ENCODE measurements at regions not wholly inside any gene's neighbourhood (a gene's known extent, or its start where the extent isn't known, plus 50 kb on each side); places are given as distances from the start of the nearest gene placed in this dataset.

GRCh38 chr14:66396164-66396563 is 90.0 kb upstream of the CCDC196 start:
- TF ChIP-seq POLR2A (IDR thresholded peaks at IDR 0.05) = no peak
- TF ChIP-seq, protein P1, sequence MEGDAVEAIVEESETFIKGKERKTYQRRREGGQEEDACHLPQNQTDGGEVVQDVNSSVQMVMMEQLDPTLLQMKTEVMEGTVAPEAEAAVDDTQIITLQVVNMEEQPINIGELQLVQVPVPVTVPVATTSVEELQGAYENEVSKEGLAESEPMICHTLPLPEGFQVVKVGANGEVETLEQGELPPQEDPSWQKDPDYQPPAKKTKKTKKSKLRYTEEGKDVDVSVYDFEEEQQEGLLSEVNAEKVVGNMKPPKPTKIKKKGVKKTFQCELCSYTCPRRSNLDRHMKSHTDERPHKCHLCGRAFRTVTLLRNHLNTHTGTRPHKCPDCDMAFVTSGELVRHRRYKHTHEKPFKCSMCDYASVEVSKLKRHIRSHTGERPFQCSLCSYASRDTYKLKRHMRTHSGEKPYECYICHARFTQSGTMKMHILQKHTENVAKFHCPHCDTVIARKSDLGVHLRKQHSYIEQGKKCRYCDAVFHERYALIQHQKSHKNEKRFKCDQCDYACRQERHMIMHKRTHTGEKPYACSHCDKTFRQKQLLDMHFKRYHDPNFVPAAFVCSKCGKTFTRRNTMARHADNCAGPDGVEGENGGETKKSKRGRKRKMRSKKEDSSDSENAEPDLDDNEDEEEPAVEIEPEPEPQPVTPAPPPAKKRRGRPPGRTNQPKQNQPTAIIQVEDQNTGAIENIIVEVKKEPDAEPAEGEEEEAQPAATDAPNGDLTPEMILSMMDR (IDR thresholded peaks at IDR 0.05) = no peak
